Upper lobe of right lung (tissue), 1 donor: ENCODE measurements at regions not wholly inside any gene's neighbourhood (a gene's known extent, or its start where the extent isn't known, plus 50 kb on each side); places are given as distances from the start of the nearest gene placed in this dataset.

Experiments
- ATAC-seq: fragments of 200-7000 bp; cut with Tn5 transposase; one replicate; pipeline ENCODE4 v1.9.1; 2020; ENCODE audit warnings: mild to moderate bottlenecking, moderate library complexity
- DNase-seq: peaks from one replicate; pipeline ENCODE4 v3.0.0-alpha.2; 2020
- H3K27ac ChIP-seq: fragments of 200-600 bp; one replicate; pipeline ENCODE4 v1.8.0; 2022
- H3K27me3 ChIP-seq: fragments of 200-600 bp; one replicate; pipeline ENCODE4 v1.8.0; 2022; ENCODE audit warnings: mild to moderate bottlenecking
- H3K36me3 ChIP-seq: fragments of 200-600 bp; one replicate; pipeline ENCODE4 v1.8.0; 2022
- H3K4me1 ChIP-seq: fragments of 200-600 bp; one replicate; pipeline ENCODE4 v1.8.0; 2022
- H3K4me3 ChIP-seq: fragments of 200-600 bp; one replicate; pipeline ENCODE4 v1.8.0; 2022; ENCODE audit warnings: mild to moderate bottlenecking
- H3K9me3 ChIP-seq: fragments of 200-600 bp; one replicate; pipeline ENCODE4 v1.8.0; 2022
- intact Hi-C: fragments of 100-400 bp; cut with DNase I; formaldehyde crosslinking; loops from one replicate; pipeline ENCODE4 v1.11.0; 2022
- TF ChIP-seq, protein P1 (sequence below): fragments of 200-600 bp; IDR thresholded peaks from one replicate; pipeline ENCODE4 v1.8.0; 2022; ENCODE audit warnings: antibody characterized with exemption
- donor health status: DM: no; HTN: yes; CAD: no; lungs with severe emphysema.

DNA sequence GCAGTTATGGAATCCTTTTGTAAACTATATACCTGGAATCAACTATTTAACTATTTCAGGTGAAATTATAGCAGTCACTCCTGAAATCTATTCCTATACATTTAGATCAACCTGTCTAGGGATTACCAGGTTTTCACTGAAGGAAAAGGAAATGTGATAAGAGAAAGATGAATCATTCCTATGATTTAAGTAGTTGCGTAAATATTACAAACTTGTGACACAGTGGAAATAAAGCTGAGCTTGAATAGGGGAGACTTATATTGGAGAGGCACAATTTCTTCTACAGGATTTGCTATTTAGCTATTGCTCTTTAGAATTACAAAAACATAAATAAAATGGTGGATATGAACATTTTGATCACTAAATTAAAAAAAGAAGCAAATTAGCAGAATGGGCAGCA lies 284.1 kb upstream of the EPHA5 start:
- H3K27ac ChIP-seq, result no peak overlapping the region
- intact Hi-C loops, result no loop called here
- no peaks in the 10 kb centered on the region for H3K27me3 ChIP-seq
- TF ChIP-seq, protein P1, sequence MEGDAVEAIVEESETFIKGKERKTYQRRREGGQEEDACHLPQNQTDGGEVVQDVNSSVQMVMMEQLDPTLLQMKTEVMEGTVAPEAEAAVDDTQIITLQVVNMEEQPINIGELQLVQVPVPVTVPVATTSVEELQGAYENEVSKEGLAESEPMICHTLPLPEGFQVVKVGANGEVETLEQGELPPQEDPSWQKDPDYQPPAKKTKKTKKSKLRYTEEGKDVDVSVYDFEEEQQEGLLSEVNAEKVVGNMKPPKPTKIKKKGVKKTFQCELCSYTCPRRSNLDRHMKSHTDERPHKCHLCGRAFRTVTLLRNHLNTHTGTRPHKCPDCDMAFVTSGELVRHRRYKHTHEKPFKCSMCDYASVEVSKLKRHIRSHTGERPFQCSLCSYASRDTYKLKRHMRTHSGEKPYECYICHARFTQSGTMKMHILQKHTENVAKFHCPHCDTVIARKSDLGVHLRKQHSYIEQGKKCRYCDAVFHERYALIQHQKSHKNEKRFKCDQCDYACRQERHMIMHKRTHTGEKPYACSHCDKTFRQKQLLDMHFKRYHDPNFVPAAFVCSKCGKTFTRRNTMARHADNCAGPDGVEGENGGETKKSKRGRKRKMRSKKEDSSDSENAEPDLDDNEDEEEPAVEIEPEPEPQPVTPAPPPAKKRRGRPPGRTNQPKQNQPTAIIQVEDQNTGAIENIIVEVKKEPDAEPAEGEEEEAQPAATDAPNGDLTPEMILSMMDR, result no peak
- no peak for ATAC-seq
- no peak for DNase-seq
- no peaks in the 10 kb centered on the region for H3K9me3 ChIP-seq
- H3K4me1 ChIP-seq, result no peaks in the 10 kb centered on the region
- H3K36me3 ChIP-seq, result no peaks in the 10 kb centered on the region
- no peak overlapping the region for H3K4me3 ChIP-seq

DNA sequence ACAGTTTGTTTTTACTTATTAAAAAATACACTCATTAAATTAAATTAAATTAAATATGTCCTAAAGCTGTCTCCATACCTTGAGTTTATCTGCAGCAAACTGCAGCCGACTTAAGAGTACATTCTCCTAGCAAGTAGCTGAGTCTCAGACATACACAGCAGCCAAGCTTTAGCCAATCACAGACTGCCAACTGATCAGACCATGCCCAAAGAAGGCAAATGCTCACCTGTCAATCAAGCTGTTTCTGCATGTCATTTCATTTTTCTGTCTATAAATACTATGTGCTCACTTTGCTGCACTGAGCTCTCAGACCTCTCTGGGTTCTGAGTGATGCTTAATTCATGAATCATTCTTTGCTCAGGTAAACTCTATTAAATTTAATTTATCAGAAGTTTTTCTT lies 280.9 kb upstream of the EPHA5 start:
- TF ChIP-seq, protein P1, result no peak
- Histone ChIP-seq H3K4me1 (no peaks in the 10 kb centered on the region), H3K27ac (no peak overlapping the region), H3K36me3 (no peaks in the 10 kb centered on the region), H3K4me3 (no peak overlapping the region), H3K9me3 (no peaks in the 10 kb centered on the region), H3K27me3 (no peaks in the 10 kb centered on the region)
- ATAC-seq, result no peak
- no peak for DNase-seq
- intact Hi-C loops, result no loop called here

DNA sequence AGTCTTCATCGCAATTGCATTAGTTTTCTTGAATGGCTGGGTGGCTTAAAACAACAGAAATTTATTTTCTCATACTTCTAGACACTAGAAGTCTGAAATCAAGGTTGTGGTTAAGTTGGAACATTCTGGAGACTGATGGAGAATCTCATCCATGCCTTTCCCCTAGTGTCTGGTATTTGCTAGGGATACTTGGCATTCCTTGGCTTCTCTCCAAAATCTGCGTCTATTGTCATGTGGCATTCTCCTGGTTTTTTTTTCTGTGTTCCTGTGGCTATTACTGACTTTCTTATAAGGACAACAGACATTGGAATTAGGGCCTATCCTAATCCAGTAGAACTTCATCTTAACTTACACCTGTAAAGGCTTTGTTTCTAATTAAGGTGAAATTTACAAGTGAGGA lies 272.8 kb upstream of the EPHA5 start:
- H3K4me1 ChIP-seq, result no peaks in the 10 kb centered on the region
- no peak for ATAC-seq
- H3K36me3 ChIP-seq, result no peaks in the 10 kb centered on the region
- no peak overlapping the region for H3K4me3 ChIP-seq
- H3K27ac ChIP-seq, result no peak overlapping the region
- intact Hi-C loops, result no loop called here
- TF ChIP-seq, protein P1, result no peak
- H3K9me3 ChIP-seq, result no peaks in the 10 kb centered on the region
- DNase-seq, result no peak
- no peaks in the 10 kb centered on the region for H3K27me3 ChIP-seq

DNA sequence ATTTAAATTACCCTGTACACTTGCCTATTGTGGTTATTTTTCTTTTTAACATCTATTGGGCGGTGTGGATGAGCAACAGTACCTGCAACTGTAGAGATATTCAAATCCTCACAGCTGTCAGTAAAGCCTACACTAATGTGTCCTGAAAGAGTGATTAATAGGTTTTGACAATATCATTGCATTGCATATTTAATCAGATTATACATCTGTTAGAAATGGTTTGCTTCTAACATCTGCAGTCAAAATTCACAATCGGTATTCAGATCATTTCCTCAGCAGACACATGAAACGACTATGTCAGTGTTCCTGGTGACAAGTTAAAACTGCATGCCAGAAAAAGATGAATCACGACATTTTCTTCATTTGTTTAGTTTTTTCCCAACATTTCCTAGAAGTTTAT lies 254.6 kb upstream of the EPHA5 start:
- ATAC-seq (no peak), DNase-seq (no peak)
- Histone ChIP-seq H3K4me1 (no peaks in the 10 kb centered on the region), H3K27ac (no peak overlapping the region), H3K4me3 (no peak overlapping the region), H3K9me3 (no peaks in the 10 kb centered on the region), H3K27me3 (no peaks in the 10 kb centered on the region), H3K36me3 (no peaks in the 10 kb centered on the region)
- TF ChIP-seq, protein P1, result no peak
- intact Hi-C loops, result no loop called here

DNA sequence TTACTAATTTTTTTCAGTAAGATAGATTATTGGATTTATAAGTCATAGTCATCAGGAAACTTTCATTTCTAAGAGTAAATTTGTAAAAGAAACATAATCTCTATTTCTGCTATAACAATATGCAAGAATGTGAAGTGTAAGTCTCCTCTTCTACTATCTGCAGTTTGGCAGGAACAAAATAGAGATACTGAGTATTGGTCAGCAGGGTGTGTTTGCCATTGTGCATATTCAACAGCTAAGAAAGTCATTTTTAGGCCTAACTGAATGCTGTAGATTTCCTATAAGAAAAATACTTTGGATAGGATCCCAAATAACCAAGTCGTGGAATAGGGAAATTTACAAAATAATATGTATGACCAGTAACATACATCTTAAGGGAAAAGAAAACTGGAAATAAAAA lies 253.3 kb upstream of the EPHA5 start:
- no peaks in the 10 kb centered on the region for H3K27me3 ChIP-seq
- H3K4me3 ChIP-seq, result no peak overlapping the region
- no peaks in the 10 kb centered on the region for H3K36me3 ChIP-seq
- DNase-seq, result no peak
- no peak for ATAC-seq
- H3K27ac ChIP-seq, result no peak overlapping the region
- H3K4me1 ChIP-seq, result no peaks in the 10 kb centered on the region
- TF ChIP-seq, protein P1, result no peak
- no peaks in the 10 kb centered on the region for H3K9me3 ChIP-seq
- intact Hi-C loops, result no loop called here

DNA sequence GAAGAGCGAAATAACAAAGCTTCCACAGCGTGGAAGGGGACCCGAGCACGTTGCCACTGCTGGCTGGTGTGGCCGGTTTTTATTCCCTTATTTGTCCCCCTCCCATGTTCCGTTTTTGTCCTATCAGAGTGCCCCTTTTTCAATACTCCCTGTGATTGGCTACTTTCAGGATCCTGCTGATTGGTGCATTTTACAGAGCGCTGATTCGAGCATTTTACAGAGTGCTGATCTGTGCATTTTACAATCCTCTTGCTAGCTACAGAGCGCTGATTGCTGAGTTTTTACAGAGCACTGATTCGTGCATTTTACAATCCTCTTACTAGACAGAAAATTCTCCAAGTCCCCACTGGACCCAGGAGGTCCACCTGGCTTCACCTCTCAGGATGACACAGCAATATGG lies 250.9 kb upstream of the EPHA5 start:
- TF ChIP-seq, protein P1, result no peak
- Histone ChIP-seq H3K27me3 (no peaks in the 10 kb centered on the region), H3K9me3 (no peaks in the 10 kb centered on the region), H3K27ac (no peak overlapping the region), H3K36me3 (no peaks in the 10 kb centered on the region), H3K4me3 (no peak overlapping the region), H3K4me1 (no peaks in the 10 kb centered on the region)
- intact Hi-C loops, result no loop called here
- DNase-seq (no peak), ATAC-seq (no peak)
